Thoracic aorta (tissue), 2 donors: ENCODE measurements at regions not wholly inside any gene's neighbourhood (a gene's known extent, or its start where the extent isn't known, plus 50 kb on each side); places are given as distances from the start of the nearest gene placed in this dataset.
"Not testable (repeated sequence)": the region's sequence is repeated elsewhere in the genome, so short reads cannot be mapped to it uniquely, and the experiment has no call there.

Experiments
- ATAC-seq: fragments of 150-250 bp; one replicate; pipeline ENCODE4 v1.8.0; 2017; ENCODE audit warnings: low read depth; ENCODE audit not compliant: insufficient number of reproducible peaks, low FRiP score
- DNase-seq: peaks from one replicate; pipeline ENCODE4 v3.0.0-alpha.2; 2020; ENCODE audit warnings: low spot score
- H3K27ac ChIP-seq, 2 donors: fragments of 200-600 bp; sonication (generic); 1 replicate in 1 of 2; 2 replicates in 1 of 2; pipeline ENCODE4 v1.5.1; 2016; ENCODE audit warnings: mild to moderate bottlenecking in 2 of 2, moderate library complexity in 2 of 2
- H3K27me3 ChIP-seq: fragments of 200-600 bp; sonication (generic); replicated peaks from 2 replicates; pipeline ENCODE4 v1.6.0; 2016; ENCODE audit warnings: mild to moderate bottlenecking; ENCODE audit not compliant: insufficient read depth
- H3K36me3 ChIP-seq: fragments of 200-600 bp; sonication (generic); one replicate; pipeline ENCODE4 v1.5.1; 2016
- H3K4me1 ChIP-seq, 2 donors: fragments of 200-600 bp; sonication (generic); 1 replicate in 1 of 2; 2 replicates in 1 of 2; pipeline versions ENCODE4 v1.5.1 to v1.6.0; 2016; ENCODE audit warnings: low read depth in 2 of 2, mild to moderate bottlenecking in 1 of 2; ENCODE audit not compliant: control insufficient read depth in 1 of 2
- H3K4me3 ChIP-seq: fragments of 200-600 bp; sonication (generic); 2 replicates; pipeline ENCODE4 v1.5.1; 2016; ENCODE audit warnings: mild to moderate bottlenecking
- H3K9me3 ChIP-seq: fragments of 200-600 bp; sonication (generic); 2 replicates; pipeline ENCODE4 v1.5.1; 2016
- CTCF ChIP-seq: fragments of 200-600 bp; sonication (generic); IDR thresholded peaks from one replicate; pipeline ENCODE4 v1.5.1; 2019; ENCODE audit warnings: antibody characterized with exemption

- no peak for DNase-seq
- Histone ChIP-seq H3K27me3 (no peaks in the 10 kb centered on the region), H3K4me3 (no peak overlapping the region), H3K27ac (no peak overlapping the region), H3K9me3 (no peaks in the 10 kb centered on the region), H3K4me1 (no peaks in the 10 kb centered on the region), H3K36me3 (no peaks in the 10 kb centered on the region)
- no peak for TF ChIP-seq CTCF
- no peak for ATAC-seq
Observed at GRCh38 chr11:129709801-129710398, 105.7 kb upstream of the TMEM45B start.

- H3K9me3 ChIP-seq = no peaks in the 10 kb centered on the region
- DNase-seq (no peak), ATAC-seq (no peak)
- no peaks in the 10 kb centered on the region for H3K27me3 ChIP-seq
- no peak overlapping the region for H3K27ac ChIP-seq
- no peak for TF ChIP-seq CTCF
- no peaks in the 10 kb centered on the region for H3K4me1 ChIP-seq
- no peak overlapping the region for H3K4me3 ChIP-seq
- no peaks in the 10 kb centered on the region for H3K36me3 ChIP-seq
Observed at GRCh38 chr11:129710423-129710822, 105.2 kb upstream of the TMEM45B start.

- no peaks in the 10 kb centered on the region for H3K36me3 ChIP-seq
- no peak overlapping the region for H3K27ac ChIP-seq
- no peaks in the 10 kb centered on the region for H3K9me3 ChIP-seq
- H3K4me1 ChIP-seq = no peaks in the 10 kb centered on the region
- DNase-seq (no peak), ATAC-seq (no peak)
- no peaks in the 10 kb centered on the region for H3K27me3 ChIP-seq
- TF ChIP-seq CTCF = no peak
- no peak overlapping the region for H3K4me3 ChIP-seq
Observed at GRCh38 chr11:129711760-129712159, 103.9 kb upstream of the TMEM45B start.

GRCh38 chr11:129712486-129713240 is 103.0 kb upstream of the TMEM45B start:
- not testable (repeated sequence) for H3K4me3 ChIP-seq, DNase-seq

GRCh38 chr11:129719037-129719436 is 96.6 kb upstream of the TMEM45B start:
- no peaks in the 10 kb centered on the region for H3K9me3 ChIP-seq
- ATAC-seq = no peak

More at GRCh38 chr11:129712486-129713240, 103.0 kb upstream of the TMEM45B start:
- H3K4me1 ChIP-seq, ATAC-seq, H3K36me3 ChIP-seq, H3K9me3 ChIP-seq, H3K27me3 ChIP-seq, H3K27ac ChIP-seq: not testable (repeated sequence)

More at GRCh38 chr11:129719037-129719436, 96.6 kb upstream of the TMEM45B start:
- no peak for DNase-seq
- Histone ChIP-seq H3K27me3 (no peaks in the 10 kb centered on the region), H3K36me3 (no peaks in the 10 kb centered on the region), H3K4me1 (no peaks in the 10 kb centered on the region), H3K4me3 (no peak overlapping the region), H3K27ac (no peak overlapping the region)
- TF ChIP-seq CTCF = no peak
